HUES6 (cell line): ENCODE measurements at regions not wholly inside any gene's neighbourhood (a gene's known extent, or its start where the extent isn't known, plus 50 kb on each side); places are given as distances from the start of the nearest gene placed in this dataset.
"Not testable (repeated sequence)": the region's sequence is repeated elsewhere in the genome, so short reads cannot be mapped to it uniquely, and the experiment has no call there.

ENCODE experiments used
- H3K27ac ChIP-seq: 2 replicates; pipeline ENCODE4 v1.7.0; 2013; ENCODE audit warnings: low read depth, mild to moderate bottlenecking, low read length, inconsistent platforms
- H3K27me3 ChIP-seq: 2 replicates; pipeline ENCODE4 v1.6.1; 2013; ENCODE audit warnings: low read length; ENCODE audit not compliant: control insufficient read depth, insufficient read depth
- H3K36me3 ChIP-seq: 2 replicates; pipeline ENCODE4 v1.6.1; 2013; ENCODE audit warnings: low read length; ENCODE audit not compliant: control insufficient read depth, insufficient read depth
- H3K4me1 ChIP-seq: 2 replicates; pipeline ENCODE4 v1.6.1; 2013; ENCODE audit warnings: low read length; ENCODE audit not compliant: control insufficient read depth, insufficient read depth
- H3K4me3 ChIP-seq: 2 replicates; pipeline ENCODE4 v1.5.1; 2013; ENCODE audit warnings: low read depth, low read length
- H3K9ac ChIP-seq: one replicate; pipeline ENCODE4 v1.6.1; 2013; ENCODE audit warnings: mild to moderate bottlenecking, low read length
- H3K9me3 ChIP-seq: 2 replicates; pipeline ENCODE4 v1.6.1; 2013; ENCODE audit warnings: low read depth, low read length; ENCODE audit not compliant: control insufficient read depth, insufficient read depth

GRCh38 chr2:152277896-152278295, 57.1 kb upstream of the FMNL2 start:
- H3K9ac ChIP-seq, H3K36me3 ChIP-seq: not testable (repeated sequence)

GRCh38 chr2:152278526-152278925, 56.4 kb upstream of the FMNL2 start:
- no peak overlapping the region for H3K9ac ChIP-seq
- H3K36me3 ChIP-seq: no peaks in the 10 kb centered on the region
- no peaks in the 10 kb centered on the region; the same call in 1 of the 2 replicates for H3K27me3 ChIP-seq
- H3K4me3 ChIP-seq: no peak overlapping the region
- no peak overlapping the region for H3K27ac ChIP-seq
- no peaks in the 10 kb centered on the region for H3K4me1 ChIP-seq
- peaks cover 38% of the 10 kb centered on the region for H3K9me3 ChIP-seq

More at GRCh38 chr2:152277896-152278295, 57.1 kb upstream of the FMNL2 start:
- H3K27ac ChIP-seq, H3K4me1 ChIP-seq, H3K27me3 ChIP-seq, H3K4me3 ChIP-seq: not testable (repeated sequence)
- H3K9me3 ChIP-seq: peaks cover 45% of the 10 kb centered on the region

GRCh38 chr2:152279367-152279766, 55.6 kb upstream of the FMNL2 start:
- H3K9me3 ChIP-seq: peaks cover 32% of the 10 kb centered on the region

GRCh38 chr2:152280780-152281179, 54.2 kb upstream of the FMNL2 start:
- Histone ChIP-seq H3K36me3 (no peaks in the 10 kb centered on the region), H3K4me3 (no peak overlapping the region), H3K9me3 (peaks cover 22% of the 10 kb centered on the region), H3K4me1 (no peaks in the 10 kb centered on the region), H3K9ac (no peak overlapping the region), H3K27me3 (no peaks in the 10 kb centered on the region; the same call in 1 of the 2 replicates), H3K27ac (no peak overlapping the region)

More at GRCh38 chr2:152279367-152279766, 55.6 kb upstream of the FMNL2 start:
- H3K36me3 ChIP-seq, H3K27me3 ChIP-seq, H3K27ac ChIP-seq, H3K4me3 ChIP-seq, H3K9ac ChIP-seq, H3K4me1 ChIP-seq: not testable (repeated sequence)

GRCh38 chr2:152283392-152283791, 51.6 kb upstream of the FMNL2 start:
- Histone ChIP-seq H3K27me3 (no peaks in the 10 kb centered on the region; the same call in 1 of the 2 replicates), H3K9ac (no peak overlapping the region), H3K36me3 (no peaks in the 10 kb centered on the region), H3K4me1 (no peaks in the 10 kb centered on the region), H3K9me3 (peaks cover 19% of the 10 kb centered on the region), H3K27ac (no peak overlapping the region), H3K4me3 (no peak overlapping the region)

GRCh38 chr2:152284398-152284797, 50.6 kb upstream of the FMNL2 start:
- no peak overlapping the region for H3K4me3 ChIP-seq
- H3K4me1 ChIP-seq: no peaks in the 10 kb centered on the region

More at GRCh38 chr2:152284398-152284797, 50.6 kb upstream of the FMNL2 start:
- peaks cover 12% of the 10 kb centered on the region for H3K9me3 ChIP-seq
- no peaks in the 10 kb centered on the region for H3K36me3 ChIP-seq
- H3K9ac ChIP-seq: no peak overlapping the region
- no peak overlapping the region for H3K27ac ChIP-seq
- H3K27me3 ChIP-seq: no peaks in the 10 kb centered on the region; the same call in 1 of the 2 replicates
